ENCODE measurements at regions not wholly inside any gene's neighbourhood (a gene's known extent, or its start where the extent isn't known, plus 50 kb on each side); places are given as distances from the start of the nearest gene placed in this dataset.
A peak's percentile ranks its signal among the peaks of the same experiment; 100 is the strongest.

GRCh38 chr22:27120036-27120435 lies 462.6 kb downstream of the MIAT start:
- in situ Hi-C loops (cut with MboI; ENCODE audit: low sequenced_read_pairs in 4 of 4): no loop called here
- Histone ChIP-seq H3K27me3 (peaks cover 0 to 17% (median 7%) of the 10 kb centered on the region in 3 donors), H3K4me3 (no peak overlapping the region), H3K4me1 (no peaks in the 10 kb centered on the region), H3K27ac (no peak overlapping the region), H3K36me3 (no peaks in the 10 kb centered on the region), H3K9me3 (no peaks in the 10 kb centered on the region)
- intact Hi-C loops (cut with DNase I; ENCODE audit: low total_unique reads): no loop called here
- no peak for DNase-seq
- no peak for ATAC-seq
- TF ChIP-seq CTCF (IDR thresholded peaks at IDR 0.05 in 4 of 5, conservative IDR thresholded peaks at IDR 0.05 in 1 of 5) (no peak), POLR2A (IDR thresholded peaks at IDR 0.05) (no peak)

- Histone ChIP-seq H3K9me3 (no peaks in the 10 kb centered on the region), H3K27ac (no peak overlapping the region), H3K36me3 (no peaks in the 10 kb centered on the region), H3K4me1 (no peaks in the 10 kb centered on the region), H3K4me3 (no peak overlapping the region), H3K27me3 (peaks cover 6 to 29% (median 19%) of the 10 kb centered on the region in 3 donors)
- no peak for TF ChIP-seq POLR2A (IDR thresholded peaks at IDR 0.05)
- TF ChIP-seq CTCF (IDR thresholded peaks at IDR 0.05 in 4 of 5, conservative IDR thresholded peaks at IDR 0.05 in 1 of 5): no peak
- no peak for ATAC-seq
- in situ Hi-C loops (cut with MboI; ENCODE audit: low sequenced_read_pairs in 4 of 4) (no loop called here), intact Hi-C loops (cut with DNase I; ENCODE audit: low total_unique reads) (no loop called here)
- DNase-seq: no peak
Measured at GRCh38 chr22:27122574-27122973, 465.2 kb downstream of the MIAT start.

GRCh38 chr22:27123880-27124279 lies 466.5 kb downstream of the MIAT start:
- ATAC-seq (no peak), DNase-seq (no peak)
- Histone ChIP-seq H3K9me3 (no peaks in the 10 kb centered on the region), H3K27me3 (peaks cover 6 to 35% (median 25%) of the 10 kb centered on the region in 3 donors), H3K27ac (no peak overlapping the region), H3K4me1 (no peaks in the 10 kb centered on the region), H3K4me3 (no peak overlapping the region), H3K36me3 (no peaks in the 10 kb centered on the region)
- in situ Hi-C loops (cut with MboI; ENCODE audit: low sequenced_read_pairs in 4 of 4): no loop called here
- intact Hi-C loops (cut with DNase I; ENCODE audit: low total_unique reads): no loop called here
- no peak for TF ChIP-seq POLR2A (IDR thresholded peaks at IDR 0.05)
- no peak for TF ChIP-seq CTCF (IDR thresholded peaks at IDR 0.05 in 4 of 5, conservative IDR thresholded peaks at IDR 0.05 in 1 of 5)

- Histone ChIP-seq H3K4me3 (no peak overlapping the region), H3K4me1 (no peaks in the 10 kb centered on the region), H3K27me3 (peaks cover 6 to 36% (median 27%) of the 10 kb centered on the region in 3 donors), H3K9me3 (no peaks in the 10 kb centered on the region), H3K27ac (no peak overlapping the region), H3K36me3 (no peaks in the 10 kb centered on the region)
- in situ Hi-C loops (cut with MboI; ENCODE audit: low sequenced_read_pairs in 4 of 4): no loop called here
- DNase-seq: peak; percentile 16 to 34
- intact Hi-C loops (cut with DNase I; ENCODE audit: low total_unique reads): no loop called here
- TF ChIP-seq POLR2A (IDR thresholded peaks at IDR 0.05) (no peak), CTCF (IDR thresholded peaks at IDR 0.05 in 4 of 5, conservative IDR thresholded peaks at IDR 0.05 in 1 of 5) (no peak)
- no peak for ATAC-seq
Measured at GRCh38 chr22:27124351-27124966, 467.1 kb downstream of the MIAT start.

GRCh38 chr22:27125539-27125938 lies 468.2 kb downstream of the MIAT start:
- TF ChIP-seq POLR2A (IDR thresholded peaks at IDR 0.05) (no peak), CTCF (IDR thresholded peaks at IDR 0.05 in 4 of 5, conservative IDR thresholded peaks at IDR 0.05 in 1 of 5) (no peak)
- no peak overlapping the region for H3K4me3 ChIP-seq
- no peaks in the 10 kb centered on the region for H3K4me1 ChIP-seq
- no peaks in the 10 kb centered on the region for H3K9me3 ChIP-seq
- H3K36me3 ChIP-seq: no peaks in the 10 kb centered on the region
- intact Hi-C loops (cut with DNase I; ENCODE audit: low total_unique reads): no loop called here
- in situ Hi-C loops (cut with MboI; ENCODE audit: low sequenced_read_pairs in 4 of 4): no loop called here
- no peak for DNase-seq
- H3K27me3 ChIP-seq: peaks cover 10 to 43% (median 27%) of the 10 kb centered on the region in 3 donors
- H3K27ac ChIP-seq: no peak overlapping the region
- ATAC-seq: no peak

Measured in gastrocnemius medialis (tissue), 4 donors.